ENCODE measurements at regions not wholly inside any gene's neighbourhood (a gene's known extent, or its start where the extent isn't known, plus 50 kb on each side); places are given as distances from the start of the nearest gene placed in this dataset.

DNA sequence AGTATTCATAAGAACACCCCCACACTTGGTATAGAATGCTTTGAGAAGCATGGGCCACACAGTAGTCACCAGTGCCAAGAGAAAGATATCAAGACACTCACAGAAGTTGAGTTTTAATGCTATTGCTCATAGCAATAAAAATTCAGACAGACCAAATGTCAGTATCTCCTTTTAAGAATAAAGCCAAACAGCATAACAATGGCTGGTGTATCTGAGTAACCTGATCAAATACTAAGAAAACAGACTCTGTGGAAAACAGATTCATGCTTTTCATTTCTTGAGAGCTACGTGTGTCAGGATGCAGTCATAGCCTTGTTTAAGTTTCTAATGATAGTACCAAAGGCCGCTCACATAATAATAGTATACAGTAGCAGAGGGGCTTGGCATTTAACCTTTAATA is 778.5 kb downstream of the MECOM start:
- no peak for DNase-seq

- no peak for DNase-seq
Measured at GRCh38 chr3:168884353-168884903, 779.1 kb downstream of the MECOM start.

DNA sequence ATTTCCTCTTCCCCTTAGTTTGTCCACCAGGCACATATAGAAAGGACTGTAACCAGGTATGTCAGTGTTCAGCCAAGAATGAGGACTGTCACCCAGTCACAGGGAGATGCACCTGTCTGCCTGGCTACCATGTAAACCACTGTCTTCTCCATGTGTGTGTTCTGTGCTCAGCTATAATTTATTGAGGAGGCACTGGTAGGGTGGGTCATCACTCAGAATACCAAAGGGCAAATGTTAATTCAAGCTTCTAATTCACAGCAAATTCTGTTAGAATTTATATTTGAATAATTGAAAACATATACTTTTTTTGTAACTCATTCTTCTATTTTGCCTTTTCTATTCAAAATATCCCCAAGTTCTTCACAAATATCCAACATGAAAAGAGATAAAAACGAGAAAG is 780.4 kb downstream of the MECOM start:
- no peak for DNase-seq

DNA sequence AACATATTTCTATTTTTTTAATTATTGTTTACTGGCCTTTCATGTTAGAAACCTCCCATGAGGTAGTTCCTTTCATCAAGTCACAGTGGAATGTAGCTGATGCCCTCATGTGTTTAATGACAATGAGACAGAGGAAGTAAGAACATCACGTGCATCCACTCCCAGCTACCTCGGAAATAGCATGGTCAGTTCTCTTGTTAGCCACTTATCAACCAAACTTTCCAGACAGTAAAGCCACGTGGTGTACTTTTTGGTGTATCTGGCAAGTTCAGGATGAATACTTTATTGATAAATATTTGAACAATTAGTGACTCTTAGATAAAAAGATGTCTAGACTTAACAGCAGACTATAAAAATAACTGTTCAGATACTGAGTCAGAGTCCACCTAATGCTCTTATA is 781.7 kb downstream of the MECOM start:
- no peak for DNase-seq

DNA sequence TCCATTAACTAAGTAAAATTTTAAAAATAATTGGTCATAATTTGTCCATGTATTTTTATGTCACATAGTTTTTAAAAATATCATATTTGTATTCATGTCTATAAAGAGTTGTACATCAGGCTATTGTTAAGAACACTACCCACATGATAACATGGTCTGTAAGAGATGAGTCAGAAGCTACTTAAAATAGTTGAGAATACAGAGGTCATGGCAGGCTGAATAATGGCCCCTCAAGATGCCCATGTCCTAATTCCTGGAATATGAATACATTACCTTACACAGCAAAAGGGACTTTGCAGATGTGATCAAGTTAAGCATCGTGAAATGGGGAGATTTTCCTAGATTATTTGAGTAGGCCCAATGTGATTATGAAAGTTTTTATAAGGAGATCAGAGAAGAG is 782.9 kb upstream of the GOLIM4 start:
- no peak for DNase-seq

DNA sequence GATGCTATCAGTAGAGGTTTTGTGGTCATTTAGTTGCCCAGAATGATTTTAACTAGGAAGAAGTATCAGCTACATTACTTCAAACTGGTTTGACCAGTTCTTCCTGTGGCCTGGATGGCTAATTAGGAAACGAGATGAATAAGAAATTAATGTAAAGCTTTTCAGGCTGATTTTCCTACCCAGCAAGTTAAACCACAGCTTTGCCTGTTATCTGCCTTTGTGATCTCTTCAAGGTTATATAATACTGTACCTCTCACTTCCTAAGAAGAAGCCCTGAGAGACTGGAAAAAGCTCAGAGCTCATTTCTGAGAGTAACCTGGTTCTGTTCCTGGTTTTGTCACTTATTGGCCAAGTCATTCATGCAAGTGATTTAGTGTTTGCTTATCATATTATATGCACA is 782.2 kb upstream of the GOLIM4 start:
- DNase-seq: no peak

DNA sequence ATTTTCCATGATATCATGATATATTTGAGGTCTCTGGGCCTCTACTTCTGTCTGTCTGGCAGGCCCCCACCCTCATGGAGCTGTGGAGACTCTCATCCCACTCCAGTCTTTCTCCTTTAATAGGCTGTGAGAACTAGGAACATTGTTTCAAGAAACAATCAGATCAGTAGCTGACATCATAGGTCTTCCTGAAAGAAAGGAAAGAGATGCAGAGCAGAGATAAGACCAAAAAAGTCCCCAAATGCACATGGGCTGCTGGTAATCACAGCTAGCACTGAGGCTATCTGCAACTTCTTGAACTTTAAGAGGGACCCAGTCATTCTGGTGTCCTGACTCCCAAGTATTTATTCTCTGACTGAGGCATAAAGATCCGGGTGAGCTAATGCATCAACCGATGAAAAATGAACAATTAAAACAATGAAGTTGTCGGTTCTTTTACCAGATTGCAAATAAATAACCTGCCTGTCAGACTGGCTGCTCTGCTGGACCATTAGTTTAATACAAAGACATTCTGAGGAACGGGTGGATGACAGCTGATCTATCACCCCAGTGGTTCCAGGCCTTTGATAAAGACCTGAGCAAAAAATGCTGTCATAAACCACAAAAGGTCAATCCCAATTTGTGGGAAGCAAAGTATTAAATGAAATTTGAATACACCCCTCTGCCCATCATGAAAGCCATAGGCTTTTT is 780.8 kb upstream of the GOLIM4 start:
- DNase-seq: no peak

DNA sequence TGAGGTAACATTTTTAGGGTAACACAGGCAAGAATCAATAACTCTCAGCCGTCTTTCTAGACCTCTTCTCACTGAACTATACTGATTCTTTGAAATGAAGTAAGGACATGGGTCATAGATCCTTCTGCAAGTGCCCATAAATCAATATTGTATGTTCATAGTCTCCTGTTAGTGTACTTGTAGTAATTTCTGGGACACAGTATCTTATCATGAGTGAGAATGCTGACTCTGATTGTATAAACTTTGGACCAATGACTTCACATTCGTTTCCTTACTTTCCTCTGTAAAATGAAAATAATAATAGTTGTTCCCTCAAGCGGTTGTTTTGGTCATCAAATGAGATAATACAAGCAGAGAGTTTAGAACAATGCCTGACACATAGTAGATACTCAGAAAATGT is 777.1 kb upstream of the GOLIM4 start:
- no peak for DNase-seq

GRCh38 chr3:168870892-168871291 is 775.2 kb upstream of the GOLIM4 start:
- DNase-seq: no peak

DNA sequence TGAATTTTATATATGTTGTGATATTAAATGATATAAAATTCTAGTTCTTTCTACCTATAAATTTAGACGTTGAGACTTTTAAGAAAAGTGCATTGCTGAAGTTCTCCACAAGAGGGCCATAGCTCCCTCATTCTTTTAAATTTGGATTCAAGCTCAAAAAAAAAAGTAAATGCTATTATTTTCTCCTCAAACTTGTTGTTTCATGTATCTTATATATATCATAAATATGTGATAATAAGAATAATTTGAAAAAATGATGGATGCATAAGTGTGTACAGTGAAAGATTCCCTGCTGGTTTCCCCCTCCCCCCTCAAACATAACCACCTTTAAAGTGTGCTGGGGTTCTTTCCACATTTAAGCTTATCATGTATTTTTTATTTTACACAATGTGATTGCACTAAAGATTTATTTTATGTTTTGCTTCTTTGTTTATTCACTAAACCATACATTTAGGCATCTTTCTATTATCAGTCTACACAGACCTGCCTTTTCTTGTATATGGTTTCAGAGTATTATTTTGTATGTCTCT is 769.4 kb upstream of the GOLIM4 start:
- peak; percentile 12 for DNase-seq

GRCh38 chr3:168864107-168865021 is 768.6 kb upstream of the GOLIM4 start:
- no peak for DNase-seq

DNA sequence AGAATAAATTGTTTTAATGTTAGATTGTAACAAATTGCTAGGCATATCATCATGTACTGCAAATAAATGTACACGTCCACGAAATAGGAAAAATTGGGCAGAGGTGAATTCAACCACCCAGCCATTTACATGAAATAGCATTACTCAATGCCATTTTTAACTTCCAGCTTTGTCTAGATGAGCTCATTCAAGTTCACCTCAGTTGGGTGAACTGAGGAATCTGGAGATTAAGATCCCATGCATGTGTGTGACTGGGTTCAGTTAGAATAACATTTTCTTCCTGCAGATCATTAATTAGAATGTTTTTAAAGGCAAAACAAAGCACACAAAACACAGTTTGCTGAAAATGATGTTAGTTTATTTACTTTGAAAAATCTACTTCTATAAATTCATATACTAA is 767.8 kb upstream of the GOLIM4 start:
- no peak for DNase-seq

GRCh38 chr3:168862466-168862865 is 766.7 kb upstream of the GOLIM4 start:
- DNase-seq: no peak

DNA sequence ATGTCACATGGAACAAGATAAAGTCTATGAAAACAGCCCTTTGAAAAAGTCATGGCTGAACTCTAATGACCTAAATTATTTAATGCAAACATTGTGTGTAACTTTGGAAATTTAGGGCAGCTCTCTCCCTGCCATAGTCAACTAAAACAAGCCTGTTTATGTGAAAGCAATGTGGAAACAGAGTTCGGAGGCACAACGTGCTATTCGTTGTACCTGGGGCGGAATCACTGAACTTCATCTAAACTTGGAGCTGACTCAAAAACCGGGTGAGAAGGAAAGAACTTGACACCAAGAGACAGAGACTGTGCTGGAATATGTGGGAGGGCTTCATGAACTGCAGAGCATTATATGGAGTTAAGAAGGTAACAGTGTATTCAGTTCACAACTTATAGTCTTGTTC is 764.9 kb upstream of the GOLIM4 start:
- DNase-seq: no peak

GRCh38 chr3:168860028-168860427 is 764.3 kb upstream of the GOLIM4 start:
- no peak for DNase-seq

- no peak for DNase-seq
Measured at GRCh38 chr3:168859574-168859973, 763.9 kb upstream of the GOLIM4 start.

- no peak for DNase-seq
Measured at GRCh38 chr3:168859143-168859542, 763.4 kb upstream of the GOLIM4 start.

DNA sequence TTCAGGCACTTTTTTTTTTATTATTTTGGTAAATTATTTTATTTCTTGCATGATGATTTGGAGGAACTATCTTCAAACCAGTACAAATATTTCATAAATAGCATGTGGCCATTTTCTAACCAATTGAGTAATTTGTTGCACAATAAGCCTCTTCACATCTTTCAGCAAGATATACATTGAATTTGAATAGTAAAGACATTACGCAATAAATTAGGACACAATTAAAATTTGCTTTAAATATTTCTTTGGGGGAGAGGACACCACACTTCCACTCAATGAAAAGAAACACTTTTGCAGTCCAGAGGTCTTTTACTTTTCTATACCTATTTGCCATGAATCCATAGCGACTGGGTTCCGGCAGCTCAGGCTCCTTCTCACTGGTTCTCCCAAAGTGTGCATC is 762.6 kb upstream of the GOLIM4 start:
- no peak for DNase-seq

GRCh38 chr3:168850109-168850508 is 754.4 kb upstream of the GOLIM4 start:
- DNase-seq: no peak

GRCh38 chr3:168847291-168847883 is 751.7 kb upstream of the GOLIM4 start:
- peak; percentile 52 for DNase-seq

DNA sequence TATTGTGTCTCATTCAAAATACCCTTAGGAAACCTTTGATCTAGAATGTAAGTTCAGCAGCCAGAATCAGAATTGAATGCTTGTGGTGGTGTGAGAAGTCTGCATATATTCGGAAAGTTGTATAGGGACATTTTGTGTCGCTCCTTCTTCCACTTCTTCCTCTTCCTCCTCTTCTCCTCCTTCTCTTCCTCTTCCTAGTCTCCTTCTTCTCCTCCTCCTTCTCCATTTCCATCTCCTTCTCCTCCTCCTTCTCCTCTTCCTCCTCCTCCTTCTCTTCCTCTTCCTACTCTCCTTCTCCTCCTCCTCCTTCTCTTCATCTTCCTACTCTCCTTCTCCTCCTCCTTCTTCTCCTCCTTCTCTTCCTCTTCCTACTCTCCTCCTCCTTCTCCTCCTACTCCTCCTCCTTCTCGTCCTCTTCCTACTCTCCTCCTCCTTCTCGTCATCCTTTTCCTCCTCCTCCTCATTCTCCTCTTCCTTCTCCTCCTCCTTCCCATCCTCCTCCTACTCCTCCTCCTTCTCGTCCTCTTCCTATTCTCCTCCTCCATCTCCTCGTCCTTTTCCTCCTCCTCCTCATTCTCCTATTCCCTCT is 749.3 kb upstream of the GOLIM4 start:
- no peak for DNase-seq

DNA sequence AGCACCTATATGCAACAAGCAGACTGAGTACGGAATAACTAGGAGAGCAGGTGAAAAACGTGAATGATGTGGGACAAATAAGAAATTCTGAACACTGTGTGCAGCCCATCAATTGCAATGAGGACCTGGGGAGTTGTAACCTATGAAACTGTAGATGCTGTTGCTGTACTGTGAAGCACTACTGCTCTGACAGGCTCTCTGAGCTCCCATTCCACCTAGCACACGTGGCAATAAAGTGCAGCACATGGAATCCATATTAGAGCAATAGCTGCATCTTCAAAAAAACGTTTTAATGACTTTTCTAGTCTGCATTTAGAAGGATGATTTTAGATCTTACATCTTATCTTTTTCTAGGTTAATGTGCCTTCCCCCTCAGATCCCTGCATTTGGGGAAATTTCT is 748.7 kb upstream of the GOLIM4 start:
- DNase-seq: no peak

DNA sequence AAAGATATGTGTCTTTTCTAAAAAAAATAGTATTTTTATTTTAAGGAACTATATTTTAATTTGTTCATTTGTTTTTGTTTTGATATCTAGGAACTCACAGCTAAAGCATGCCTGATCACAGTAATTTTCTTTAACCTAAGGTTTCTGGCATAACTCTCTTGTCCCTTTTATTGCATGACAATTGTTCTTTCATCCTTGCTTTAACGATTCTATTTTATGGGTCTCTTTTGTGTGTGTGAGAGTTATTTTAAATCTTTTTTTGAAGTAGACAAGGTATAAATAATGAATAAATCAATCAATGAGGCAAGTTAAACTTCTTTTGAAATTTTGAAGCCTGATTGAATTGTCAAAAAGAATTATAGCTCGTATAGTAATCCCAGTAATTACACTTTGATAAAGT is 747.8 kb upstream of the GOLIM4 start:
- DNase-seq: no peak

Data from midbrain (tissue), 1 donor.